ENCODE measurements at regions not wholly inside any gene's neighbourhood (a gene's known extent, or its start where the extent isn't known, plus 50 kb on each side); places are given as distances from the start of the nearest gene placed in this dataset.

DNA sequence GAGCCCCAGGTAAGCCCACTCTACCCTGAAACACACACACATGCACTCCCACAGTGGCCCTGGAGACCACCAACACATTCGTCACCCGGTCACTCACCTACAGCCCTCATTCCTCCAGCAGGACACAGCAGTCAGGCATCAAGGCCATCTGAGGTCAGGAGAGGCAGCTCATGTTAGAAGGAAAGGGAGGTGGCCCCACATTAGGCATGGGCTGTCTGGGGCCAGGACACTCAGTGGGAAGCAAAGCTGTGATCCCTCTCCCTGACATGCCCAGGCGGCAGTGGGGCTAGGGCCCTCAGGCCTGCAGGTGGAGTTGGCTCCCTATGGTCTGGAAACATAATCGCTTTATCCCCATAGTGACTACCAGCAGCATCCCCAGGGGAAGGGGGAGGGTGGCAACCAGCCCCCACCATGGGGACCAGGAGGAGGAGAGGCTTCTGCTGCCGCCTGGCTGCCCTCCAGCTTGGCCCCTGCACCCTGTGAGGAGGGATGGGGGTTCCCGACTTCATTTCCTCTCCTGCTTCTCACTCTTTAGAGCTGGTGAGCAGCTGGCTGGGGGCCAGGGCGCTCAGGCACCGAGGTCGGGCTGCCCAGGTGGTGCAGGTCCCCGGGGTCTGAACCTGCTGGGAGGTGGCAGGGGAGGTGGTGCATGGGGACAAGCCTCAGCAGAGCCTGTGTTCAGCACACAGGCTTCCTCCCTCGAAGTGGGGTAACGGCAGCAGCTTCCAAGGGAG, 76.6 kb upstream of the CST7 start:
- H3K4me3 ChIP-seq = no peak overlapping the region
- H3K27me3 ChIP-seq = no peaks in the 10 kb centered on the region
- no peaks in the 10 kb centered on the region for H3K36me3 ChIP-seq
- H3K9me3 ChIP-seq = no peaks in the 10 kb centered on the region
- TF ChIP-seq, protein P1, sequence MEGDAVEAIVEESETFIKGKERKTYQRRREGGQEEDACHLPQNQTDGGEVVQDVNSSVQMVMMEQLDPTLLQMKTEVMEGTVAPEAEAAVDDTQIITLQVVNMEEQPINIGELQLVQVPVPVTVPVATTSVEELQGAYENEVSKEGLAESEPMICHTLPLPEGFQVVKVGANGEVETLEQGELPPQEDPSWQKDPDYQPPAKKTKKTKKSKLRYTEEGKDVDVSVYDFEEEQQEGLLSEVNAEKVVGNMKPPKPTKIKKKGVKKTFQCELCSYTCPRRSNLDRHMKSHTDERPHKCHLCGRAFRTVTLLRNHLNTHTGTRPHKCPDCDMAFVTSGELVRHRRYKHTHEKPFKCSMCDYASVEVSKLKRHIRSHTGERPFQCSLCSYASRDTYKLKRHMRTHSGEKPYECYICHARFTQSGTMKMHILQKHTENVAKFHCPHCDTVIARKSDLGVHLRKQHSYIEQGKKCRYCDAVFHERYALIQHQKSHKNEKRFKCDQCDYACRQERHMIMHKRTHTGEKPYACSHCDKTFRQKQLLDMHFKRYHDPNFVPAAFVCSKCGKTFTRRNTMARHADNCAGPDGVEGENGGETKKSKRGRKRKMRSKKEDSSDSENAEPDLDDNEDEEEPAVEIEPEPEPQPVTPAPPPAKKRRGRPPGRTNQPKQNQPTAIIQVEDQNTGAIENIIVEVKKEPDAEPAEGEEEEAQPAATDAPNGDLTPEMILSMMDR (IDR thresholded peaks at IDR 0.05) = no peak
- peak; percentile 50 for DNase-seq (ENCODE audit: low spot score)
- no peaks in the 10 kb centered on the region for H3K4me1 ChIP-seq
- H3K27ac ChIP-seq = no peak overlapping the region

GRCh38 chr20:24873025-24873620, 75.9 kb upstream of the CST7 start:
- H3K4me1 ChIP-seq = no peaks in the 10 kb centered on the region
- H3K36me3 ChIP-seq = no peaks in the 10 kb centered on the region
- no peaks in the 10 kb centered on the region for H3K9me3 ChIP-seq
- peak; percentile 50 for DNase-seq (ENCODE audit: low spot score)
- TF ChIP-seq, protein P1 (IDR thresholded peaks at IDR 0.05) = no peak
- H3K4me3 ChIP-seq = no peak overlapping the region
- H3K27ac ChIP-seq = no peak overlapping the region
- no peaks in the 10 kb centered on the region for H3K27me3 ChIP-seq

- peak; percentile 21 for DNase-seq (ENCODE audit: low spot score)
These were observed 74.0 kb upstream of the CST7 start for GRCh38 chr20:24875078-24875477.

DNA sequence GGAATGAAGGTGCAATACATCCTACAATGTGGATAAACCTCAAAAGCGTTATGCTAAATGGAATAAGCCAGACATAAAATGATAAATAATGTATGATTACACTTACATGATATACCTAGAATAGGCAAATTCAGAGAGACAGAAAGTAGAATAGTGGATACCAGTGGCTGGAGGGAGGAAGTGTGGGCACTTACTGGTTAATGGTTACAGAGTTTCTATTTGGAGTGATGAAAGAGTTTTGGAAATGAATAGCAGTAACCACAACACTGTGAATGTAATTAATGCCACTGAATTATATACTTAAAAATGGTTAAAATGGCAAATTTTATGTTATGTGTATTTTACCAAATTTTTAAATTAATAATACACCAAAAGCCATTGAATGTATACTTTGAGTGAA, 71.4 kb upstream of the CST7 start:
- H3K27ac ChIP-seq = no peak overlapping the region
- no peak overlapping the region for H3K4me3 ChIP-seq
- H3K9me3 ChIP-seq = peaks cover 0 to 19% of the 10 kb centered on the region in 2 donors
- no peaks in the 10 kb centered on the region for H3K36me3 ChIP-seq
- DNase-seq (ENCODE audit: low spot score) = no peak
- TF ChIP-seq, protein P1 (IDR thresholded peaks at IDR 0.05) = no peak
- H3K4me1 ChIP-seq = no peaks in the 10 kb centered on the region
- H3K27me3 ChIP-seq = no peaks in the 10 kb centered on the region

More at GRCh38 chr20:24875078-24875477, 74.0 kb upstream of the CST7 start:
- Histone ChIP-seq H3K9me3 (no peaks in the 10 kb centered on the region), H3K36me3 (no peaks in the 10 kb centered on the region), H3K27me3 (no peaks in the 10 kb centered on the region), H3K4me1 (no peaks in the 10 kb centered on the region), H3K27ac (no peak overlapping the region), H3K4me3 (no peak overlapping the region)
- TF ChIP-seq, protein P1 (IDR thresholded peaks at IDR 0.05) = no peak

DNA sequence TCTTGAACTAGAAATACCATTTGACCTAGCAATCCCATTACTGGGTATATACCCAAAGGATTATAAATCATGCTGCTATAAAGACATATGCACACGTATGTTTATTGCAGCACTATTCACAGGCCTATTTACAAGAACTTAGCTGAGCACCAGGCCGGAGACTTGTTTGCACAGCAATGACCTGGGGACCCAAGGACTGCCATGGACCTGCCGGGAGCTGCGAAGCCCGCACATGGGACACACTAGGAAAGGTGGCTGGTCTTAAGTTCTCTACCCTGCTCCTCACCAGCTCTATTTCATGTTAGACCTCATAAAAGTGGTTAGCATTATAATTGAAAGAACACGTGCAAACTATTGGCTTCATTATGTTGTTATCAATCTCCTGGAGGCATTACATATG, 70.4 kb upstream of the CST7 start:
- Histone ChIP-seq H3K27ac (no peak overlapping the region), H3K27me3 (no peaks in the 10 kb centered on the region), H3K9me3 (peaks cover 0 to 29% of the 10 kb centered on the region in 2 donors), H3K36me3 (no peaks in the 10 kb centered on the region), H3K4me3 (no peak overlapping the region), H3K4me1 (no peaks in the 10 kb centered on the region)
- DNase-seq (ENCODE audit: low spot score) = peak; percentile 50
- TF ChIP-seq, protein P1 (IDR thresholded peaks at IDR 0.05) = no peak

Data from right atrium auricular region (tissue), 2 donors.